ENCODE measurements at regions not wholly inside any gene's neighbourhood (a gene's known extent, or its start where the extent isn't known, plus 50 kb on each side); places are given as distances from the start of the nearest gene placed in this dataset.
A peak's percentile ranks its signal among the peaks of the same experiment; 100 is the strongest.

DNA sequence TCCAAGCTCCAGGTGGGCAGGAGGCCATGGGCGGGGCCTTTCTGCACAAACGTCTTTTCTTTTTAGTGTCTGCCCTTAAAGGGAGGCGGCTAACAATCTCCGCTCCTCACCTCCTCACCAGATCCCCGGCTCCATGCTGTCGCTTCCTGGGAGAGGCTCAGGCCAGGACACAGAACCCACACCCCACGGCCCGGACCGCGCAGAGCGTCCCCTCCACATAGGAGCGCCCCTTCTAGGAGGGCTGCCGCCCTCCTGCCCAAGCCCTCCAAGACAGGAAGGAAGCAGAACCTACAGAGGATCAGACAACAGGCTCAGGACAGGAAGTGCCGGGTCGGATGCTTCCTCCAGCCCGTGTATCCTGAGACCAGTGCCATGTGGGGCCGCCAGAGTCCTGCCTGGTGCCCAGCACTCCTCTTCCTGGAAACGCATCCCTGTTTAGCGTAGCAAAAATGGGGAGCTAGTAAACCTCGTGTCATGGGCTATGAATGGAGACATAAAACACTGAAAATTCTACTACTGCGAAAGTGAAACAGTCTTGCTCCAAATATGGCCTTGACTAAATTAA, 83.2 kb upstream of the ATP10A start:
- no peaks in the 10 kb centered on the region for H3K27me3 Mint-ChIP-seq (ENCODE audit: low read depth)
- H3K27ac Mint-ChIP-seq = no peak overlapping the region
- H3K4me1 Mint-ChIP-seq (ENCODE audit: low read depth) = no peaks in the 10 kb centered on the region
- no peak overlapping the region for H3K4me3 Mint-ChIP-seq
- H3K9me3 Mint-ChIP-seq = peaks cover 3% of the 10 kb centered on the region
- no peaks in the 10 kb centered on the region for H3K36me3 Mint-ChIP-seq (ENCODE audit: low read depth)

DNA sequence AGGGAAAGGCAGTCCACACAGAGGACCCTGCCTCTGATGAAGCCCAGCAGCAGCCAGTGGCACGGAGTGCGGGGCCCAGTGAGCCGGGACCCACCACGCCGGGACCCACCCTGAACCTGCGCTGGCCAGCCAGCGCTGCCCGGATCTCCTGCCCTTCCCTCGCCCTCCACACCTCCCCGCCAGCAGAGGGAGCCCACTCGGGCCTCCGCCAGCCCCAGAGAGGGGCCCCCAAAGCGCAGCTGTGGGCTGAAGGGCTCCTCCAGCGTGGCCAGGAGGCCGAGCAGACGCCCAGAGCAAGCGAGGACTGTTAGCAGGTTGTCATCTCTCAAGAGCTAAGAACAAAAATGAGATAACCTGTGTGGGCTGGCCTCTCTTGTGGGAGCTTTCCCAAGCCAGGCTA, 81.3 kb upstream of the ATP10A start:
- Mint-ChIP-seq H3K27me3 (ENCODE audit: low read depth) (no peaks in the 10 kb centered on the region), H3K9me3 (peaks cover 3% of the 10 kb centered on the region), H3K4me1 (ENCODE audit: low read depth) (no peaks in the 10 kb centered on the region), H3K36me3 (ENCODE audit: low read depth) (no peaks in the 10 kb centered on the region), H3K4me3 (no peak overlapping the region), H3K27ac (no peak overlapping the region)

GRCh38 chr15:25943831-25944230, 80.7 kb upstream of the ATP10A start:
- H3K36me3 Mint-ChIP-seq (ENCODE audit: low read depth) = no peaks in the 10 kb centered on the region
- H3K4me1 Mint-ChIP-seq (ENCODE audit: low read depth) = no peaks in the 10 kb centered on the region
- no peak overlapping the region for H3K4me3 Mint-ChIP-seq
- H3K9me3 Mint-ChIP-seq = no peaks in the 10 kb centered on the region
- no peaks in the 10 kb centered on the region for H3K27me3 Mint-ChIP-seq (ENCODE audit: low read depth)
- H3K27ac Mint-ChIP-seq = no peak overlapping the region

GRCh38 chr15:25939122-25939521, 76.0 kb upstream of the ATP10A start:
- Mint-ChIP-seq H3K27ac (no peak overlapping the region), H3K9me3 (no peaks in the 10 kb centered on the region), H3K4me1 (ENCODE audit: low read depth) (no peaks in the 10 kb centered on the region), H3K4me3 (no peak overlapping the region), H3K27me3 (ENCODE audit: low read depth) (no peaks in the 10 kb centered on the region), H3K36me3 (ENCODE audit: low read depth) (no peaks in the 10 kb centered on the region)

DNA sequence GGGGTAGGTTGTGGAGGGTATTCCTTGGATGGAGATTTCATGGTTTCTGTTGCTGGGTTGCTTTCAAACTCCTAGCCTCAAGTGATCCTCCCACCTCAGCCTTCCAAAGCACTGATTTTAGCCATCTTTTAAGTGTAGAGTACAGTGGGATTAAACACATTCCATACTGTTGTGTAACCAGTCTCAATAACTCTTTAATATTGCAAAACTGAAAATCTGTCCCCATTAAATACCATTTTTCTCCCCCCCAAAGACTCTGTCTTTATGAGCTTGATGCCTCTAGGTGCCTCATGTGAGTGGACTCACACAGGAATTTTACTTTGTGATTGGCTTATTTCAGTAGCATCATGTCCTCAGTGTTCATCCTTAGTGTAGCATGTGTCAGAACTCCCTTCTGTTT, 74.7 kb upstream of the ATP10A start:
- no peak overlapping the region for H3K27ac Mint-ChIP-seq
- H3K4me1 Mint-ChIP-seq (ENCODE audit: low read depth) = peaks cover 6% of the 10 kb centered on the region
- no peaks in the 10 kb centered on the region for H3K9me3 Mint-ChIP-seq
- no peaks in the 10 kb centered on the region for H3K36me3 Mint-ChIP-seq (ENCODE audit: low read depth)
- no peaks in the 10 kb centered on the region for H3K27me3 Mint-ChIP-seq (ENCODE audit: low read depth)
- no peak overlapping the region for H3K4me3 Mint-ChIP-seq

GRCh38 chr15:25936004-25936403, 72.9 kb upstream of the ATP10A start:
- Mint-ChIP-seq H3K36me3 (ENCODE audit: low read depth) (no peaks in the 10 kb centered on the region), H3K4me3 (no peak overlapping the region), H3K27me3 (ENCODE audit: low read depth) (no peaks in the 10 kb centered on the region), H3K27ac (no peak overlapping the region), H3K4me1 (ENCODE audit: low read depth) (peaks cover 6% of the 10 kb centered on the region), H3K9me3 (no peaks in the 10 kb centered on the region)

- H3K4me3 Mint-ChIP-seq = peak overlapping the region; percentile 80
- H3K36me3 Mint-ChIP-seq (ENCODE audit: low read depth) = no peaks in the 10 kb centered on the region
- no peak overlapping the region for H3K27ac Mint-ChIP-seq
- H3K9me3 Mint-ChIP-seq = peaks cover 9% of the 10 kb centered on the region
- peaks cover 6% of the 10 kb centered on the region for H3K4me1 Mint-ChIP-seq (ENCODE audit: low read depth)
- H3K27me3 Mint-ChIP-seq (ENCODE audit: low read depth) = peaks cover 12% of the 10 kb centered on the region
Measured at GRCh38 chr15:25933456-25934158, 70.5 kb upstream of the ATP10A start.

DNA sequence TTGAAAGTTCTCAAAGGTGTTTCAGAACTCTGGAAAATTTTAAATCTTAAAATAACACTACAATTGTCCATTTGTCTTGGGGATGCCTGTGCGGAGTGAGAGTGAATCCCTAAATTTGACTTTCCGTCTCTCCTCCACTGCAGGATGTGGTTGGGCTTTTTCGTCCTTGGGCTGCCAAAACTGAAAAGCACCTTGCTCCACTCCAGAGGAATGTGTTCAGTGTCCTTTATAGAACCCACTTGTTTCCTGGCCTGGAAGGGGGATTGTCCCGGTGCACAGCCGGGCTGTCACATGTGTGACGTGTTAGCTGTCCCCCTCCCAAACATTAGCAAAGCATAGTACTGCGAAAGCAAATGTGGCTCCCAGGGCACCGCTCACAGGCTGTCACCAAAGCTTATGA, 69.6 kb upstream of the ATP10A start:
- Mint-ChIP-seq H3K4me3 (no peak overlapping the region), H3K27ac (no peak overlapping the region), H3K4me1 (ENCODE audit: low read depth) (peaks cover 6% of the 10 kb centered on the region), H3K27me3 (ENCODE audit: low read depth) (peaks cover 21% of the 10 kb centered on the region), H3K9me3 (peaks cover 9% of the 10 kb centered on the region), H3K36me3 (ENCODE audit: low read depth) (no peaks in the 10 kb centered on the region)

DNA sequence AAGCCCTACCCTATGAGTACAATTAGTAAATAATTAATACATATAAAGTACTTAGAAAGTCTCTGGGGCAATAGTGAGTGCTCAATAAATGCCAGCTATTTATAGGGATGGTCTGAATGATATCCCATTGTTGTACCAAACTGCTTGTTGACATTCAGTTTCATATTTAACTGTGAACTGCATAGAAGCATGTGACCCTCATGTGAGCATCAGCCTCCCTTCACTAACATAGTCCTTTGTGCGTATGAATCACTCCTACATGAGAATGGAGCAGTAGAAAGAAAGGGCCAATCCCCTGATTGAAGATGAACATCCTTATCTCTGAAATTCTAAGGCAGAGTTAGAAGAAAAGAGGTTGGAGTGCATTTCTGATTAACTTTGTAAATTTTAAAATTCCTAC, 68.7 kb upstream of the ATP10A start:
- Mint-ChIP-seq H3K27ac (no peak overlapping the region), H3K27me3 (ENCODE audit: low read depth) (peaks cover 28% of the 10 kb centered on the region), H3K36me3 (ENCODE audit: low read depth) (no peaks in the 10 kb centered on the region), H3K9me3 (peaks cover 9% of the 10 kb centered on the region), H3K4me3 (no peak overlapping the region), H3K4me1 (ENCODE audit: low read depth) (peaks cover 6% of the 10 kb centered on the region)

- H3K27ac Mint-ChIP-seq = no peak overlapping the region
- peaks cover 6% of the 10 kb centered on the region for H3K4me1 Mint-ChIP-seq (ENCODE audit: low read depth)
- H3K4me3 Mint-ChIP-seq = no peak overlapping the region
- H3K9me3 Mint-ChIP-seq = peaks cover 9% of the 10 kb centered on the region
- no peaks in the 10 kb centered on the region for H3K36me3 Mint-ChIP-seq (ENCODE audit: low read depth)
- peaks cover 34% of the 10 kb centered on the region for H3K27me3 Mint-ChIP-seq (ENCODE audit: low read depth)
Measured at GRCh38 chr15:25930931-25931330, 67.8 kb upstream of the ATP10A start.

All from T-helper 1 cell treated with Interleukin-12 subunit alpha and Interleukin-12 subunit beta and Interleukin-4 antibody, amounts not matched to agents 30 μg/mL and 1 μg/mL, for 36 hours (primary cell).